H1 (cell line): ENCODE measurements at regions not wholly inside any gene's neighbourhood (a gene's known extent, or its start where the extent isn't known, plus 50 kb on each side); places are given as distances from the start of the nearest gene placed in this dataset.

Source experiments
- CEBPB ChIP-seq: IDR thresholded peaks from 2 replicates; pipeline ENCODE4 v1.6.1; 2012; ENCODE audit warnings: low read depth, low read length
- CHD7 ChIP-seq: fragments of 300-600 bp; sonication (generic); IDR thresholded peaks from 2 replicates; pipeline ENCODE4 v1.7.1; 2012; ENCODE audit warnings: low read length, moderate library complexity, mild to moderate bottlenecking, inconsistent platforms; ENCODE audit not compliant: insufficient replicate concordance
- EGR1 ChIP-seq: IDR thresholded peaks from 2 replicates; pipeline ENCODE4 v1.6.1; 2011; ENCODE audit warnings: low read depth, low read length, borderline replicate concordance
- FOSL1 ChIP-seq: IDR thresholded peaks from 2 replicates; pipeline ENCODE4 v1.6.1; 2011; ENCODE audit warnings: mild to moderate bottlenecking, low read depth, low read length, moderate library complexity; ENCODE audit not compliant: insufficient read depth
- MAFK ChIP-seq: IDR thresholded peaks from 2 replicates; pipeline ENCODE4 v1.6.1; 2012; ENCODE audit warnings: low read depth, mild to moderate bottlenecking, improper control_type of control experiment, low read length
- MAX ChIP-seq: IDR thresholded peaks from 2 replicates; pipeline ENCODE4 v1.6.1; 2012; ENCODE audit warnings: inconsistent platforms
- RAD21 ChIP-seq, 2 experiments: IDR thresholded peaks in 1 of 2; conservative IDR thresholded peaks in 1 of 2; 2 replicates each; pipeline ENCODE4 v1.6.1; 2011; ENCODE audit warnings: low read depth in 2 of 2, low read length in 2 of 2, improper control_type of control experiment in 1 of 2, inconsistent platforms in 1 of 2, mild to moderate bottlenecking in 1 of 2, moderate library complexity in 1 of 2
- RXRA ChIP-seq: IDR thresholded peaks from 2 replicates; pipeline ENCODE4 v1.6.1; 2011; ENCODE audit warnings: low read depth, mild to moderate bottlenecking, low read length, moderate library complexity; ENCODE audit not compliant: insufficient read depth

- TF ChIP-seq CHD7 (no peak), CEBPB (no peak), MAX (no peak), MAFK (no peak), RXRA (no peak), EGR1 (no peak), FOSL1 (no peak), RAD21 (IDR thresholded peaks at IDR 0.05 in 1 of 2, conservative IDR thresholded peaks at IDR 0.05 in 1 of 2; ENCODE audit: low read depth in 2 of 2, low read length in 2 of 2) (no peak)
Observed at GRCh38 chr14:38074081-38074480, 133.6 kb upstream of the SSTR1 start (continued).
